NCI-H526 treated with DMSO at 0.1 percent for 48 hours (cell line): ENCODE measurements at regions not wholly inside any gene's neighbourhood (a gene's known extent, or its start where the extent isn't known, plus 50 kb on each side); places are given as distances from the start of the nearest gene placed in this dataset.
A peak's percentile ranks its signal among the peaks of the same experiment; 100 is the strongest.

Source experiments
- DNase-seq: peaks from one replicate; lab custom pipeline; 2025; lab: John Stamatoyannopoulos, UW

DNA sequence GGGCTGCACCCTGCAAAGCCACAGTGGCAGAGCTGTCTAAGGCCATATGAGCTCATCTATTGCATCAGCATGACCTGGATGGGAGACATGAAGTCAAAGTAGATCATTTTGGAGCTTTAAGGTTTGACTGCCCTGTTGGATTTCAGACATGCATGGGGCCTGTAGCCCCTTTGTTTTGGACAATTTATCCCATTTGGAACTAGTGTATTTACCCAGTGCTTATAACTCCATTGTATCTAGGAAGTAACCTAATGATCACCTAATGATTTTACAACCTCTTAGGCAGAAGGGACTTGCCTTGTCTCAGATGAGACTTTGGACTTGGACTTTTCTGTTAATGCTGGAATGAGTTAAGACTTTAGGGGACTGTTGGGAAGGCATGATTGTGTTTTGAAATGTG lies 575.4 kb downstream of the EPM2A start:
- no peak for DNase-seq

DNA sequence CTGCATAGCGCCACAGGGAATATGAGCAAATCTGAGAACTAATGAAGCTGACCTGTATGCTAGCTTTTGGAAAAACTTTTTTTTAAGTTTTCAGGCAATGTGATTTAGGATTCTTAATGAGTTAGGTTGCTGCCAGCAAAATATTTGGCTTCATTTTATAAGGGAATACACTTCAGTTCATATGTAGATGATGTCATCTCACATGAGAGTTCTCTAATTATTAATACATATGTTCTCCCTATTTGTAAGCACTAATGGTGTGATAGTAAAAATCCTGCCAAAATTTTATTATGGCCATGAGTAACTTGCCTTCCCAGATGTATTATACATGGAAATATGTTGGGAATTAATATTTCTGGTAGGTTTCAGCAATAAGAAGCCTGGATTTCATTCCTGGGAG lies 573.8 kb downstream of the EPM2A start:
- no peak for DNase-seq

DNA sequence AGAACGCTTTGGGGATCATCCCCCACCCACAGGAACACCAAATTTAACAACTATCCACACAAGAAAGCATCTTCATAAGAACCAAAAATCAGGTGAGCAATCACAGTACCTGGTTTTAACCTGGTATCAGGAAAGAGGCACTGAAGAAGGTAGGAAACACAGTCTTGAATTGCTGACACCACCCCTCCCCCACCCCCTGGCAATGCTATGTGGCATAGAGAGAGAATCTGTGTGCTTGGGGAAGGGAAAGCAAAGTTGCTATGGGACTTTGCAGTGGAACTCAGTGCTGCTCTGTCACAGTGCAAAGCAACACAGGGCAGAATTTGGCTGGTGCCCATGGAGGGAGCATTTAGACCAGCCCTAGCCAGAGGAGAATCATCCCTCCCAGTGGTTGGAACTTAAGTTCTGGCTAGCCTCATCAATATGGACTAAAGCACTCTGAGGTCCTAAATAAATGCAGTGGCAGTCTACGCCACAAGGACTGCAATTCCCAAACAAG lies 565.5 kb downstream of the EPM2A start:
- DNase-seq: no peak

DNA sequence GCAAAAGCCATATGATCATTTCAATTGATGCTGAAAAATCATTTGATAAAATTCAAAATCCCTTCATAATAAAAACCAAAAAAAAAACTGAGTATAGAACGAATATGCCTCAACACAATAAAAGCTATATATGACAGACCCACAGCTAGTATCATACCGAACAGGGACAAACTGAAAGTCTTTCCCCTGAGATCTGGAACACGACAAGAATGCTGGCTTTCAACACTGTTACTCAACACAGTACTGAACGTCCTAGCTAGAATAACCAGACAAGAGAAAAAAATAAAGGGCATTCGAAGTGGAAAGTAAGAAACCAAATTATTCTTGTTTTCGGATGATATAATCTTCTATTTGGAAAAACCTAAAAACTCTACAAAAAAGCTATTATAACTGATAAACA lies 559.9 kb downstream of the EPM2A start:
- DNase-seq: no peak

DNA sequence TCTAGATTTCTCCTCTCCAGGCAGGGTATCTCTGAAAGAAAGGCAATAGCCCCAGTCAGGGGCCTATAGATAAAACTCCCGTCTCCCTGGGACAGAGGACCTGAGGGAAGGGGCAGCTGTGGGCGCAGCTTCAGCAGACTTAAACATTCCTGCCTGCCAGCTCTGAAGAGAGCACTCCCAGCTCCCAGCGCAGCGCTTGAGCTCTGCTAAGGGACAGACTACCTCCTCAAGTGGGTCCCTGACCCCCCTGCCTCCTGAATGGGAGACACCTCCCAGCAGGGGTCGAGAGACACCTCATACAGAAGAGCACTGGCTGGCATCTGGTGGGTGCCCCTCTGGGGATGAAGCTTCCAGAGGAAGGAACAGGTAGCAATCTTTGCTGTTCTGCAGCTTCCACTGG lies 556.9 kb downstream of the EPM2A start:
- no peak for DNase-seq

DNA sequence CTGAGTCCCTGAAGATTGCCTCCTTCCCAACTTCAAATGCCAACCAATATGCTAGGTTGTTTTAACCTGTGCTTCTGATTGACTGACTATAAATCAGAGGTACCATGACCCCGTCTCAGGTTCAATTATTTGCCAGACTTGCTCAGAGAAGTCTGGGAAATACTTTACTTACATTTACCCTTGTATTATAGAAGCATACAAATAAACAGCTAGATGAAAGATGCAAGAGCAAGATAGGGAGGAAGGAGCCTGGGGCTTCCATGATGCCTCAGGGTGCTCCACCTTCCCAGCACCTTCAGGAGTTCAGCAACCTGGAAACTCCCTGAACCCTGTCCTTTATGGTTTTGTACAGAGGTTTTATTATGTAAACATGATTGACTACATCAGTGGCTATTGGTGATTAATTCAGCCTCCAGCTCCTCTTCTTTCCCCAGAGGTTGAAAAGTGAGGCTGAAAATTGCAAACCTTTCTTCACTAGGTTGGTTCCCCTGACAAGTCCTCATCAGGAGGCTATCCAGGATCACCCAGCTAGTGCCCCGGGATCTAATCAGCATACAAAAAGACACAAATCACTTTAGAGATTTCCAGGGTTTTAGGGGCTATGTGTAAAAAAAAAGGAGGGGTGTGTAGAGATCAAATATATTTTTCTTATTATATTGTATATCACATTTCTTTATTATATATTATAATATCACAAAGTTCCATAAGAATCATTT lies 547.7 kb downstream of the EPM2A start:
- DNase-seq: no peak

DNA sequence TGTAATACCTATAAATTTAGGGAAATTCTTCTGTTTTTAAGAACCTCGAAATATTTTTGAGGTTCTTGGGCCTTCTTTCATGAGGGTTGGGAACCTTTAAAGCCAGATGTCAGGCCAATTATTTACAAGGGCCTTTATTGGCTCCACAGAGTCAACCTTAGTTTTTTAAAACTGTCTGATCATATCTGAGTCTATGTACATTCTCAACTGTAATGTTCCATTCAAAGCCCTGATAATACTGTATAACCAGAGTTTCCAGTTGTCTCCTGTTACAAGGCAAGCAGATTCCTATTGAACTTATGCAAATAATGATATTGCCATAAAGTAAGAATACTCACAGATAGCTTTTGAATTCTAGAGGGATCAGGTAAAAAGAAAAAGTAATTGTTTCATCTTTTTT lies 545.5 kb downstream of the EPM2A start:
- DNase-seq: peak; percentile 93

DNA sequence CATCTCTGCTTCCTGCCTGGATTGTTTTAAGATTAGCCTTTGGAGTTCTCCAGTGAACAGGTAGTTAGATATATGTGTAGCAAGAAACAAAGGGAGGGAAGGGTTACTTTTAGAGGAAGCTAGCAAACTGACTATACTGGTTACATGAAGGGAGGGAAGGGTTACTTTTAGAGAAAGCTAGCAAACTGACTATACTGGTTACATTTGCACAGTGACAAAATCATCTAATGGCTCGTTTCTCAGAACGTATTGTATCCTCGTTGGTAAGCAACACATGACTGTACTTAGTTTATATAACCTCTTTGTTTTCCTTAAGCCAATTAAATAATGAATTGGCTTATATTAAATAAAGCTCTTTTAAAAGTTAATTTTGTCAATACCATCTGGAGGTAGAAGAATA lies 540.9 kb downstream of the EPM2A start:
- no peak for DNase-seq

DNA sequence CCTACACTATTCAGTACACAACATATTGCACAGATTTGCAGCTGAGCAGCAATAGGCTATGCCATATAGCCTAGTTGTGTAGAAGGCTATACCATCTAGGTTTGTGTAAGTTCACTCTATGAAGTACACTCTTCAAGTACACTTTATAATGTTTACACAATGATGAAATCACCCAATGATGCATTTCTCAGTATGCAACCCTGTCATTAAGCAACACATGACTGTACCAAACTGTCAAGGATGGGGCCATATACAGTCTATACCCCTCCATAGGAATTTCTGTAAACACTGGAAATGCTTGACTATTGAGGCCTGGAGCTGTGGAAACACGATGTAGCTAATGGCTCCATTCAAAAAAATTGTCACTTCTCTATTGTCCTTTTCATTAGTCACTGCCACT lies 535.4 kb downstream of the EPM2A start:
- DNase-seq: no peak

DNA sequence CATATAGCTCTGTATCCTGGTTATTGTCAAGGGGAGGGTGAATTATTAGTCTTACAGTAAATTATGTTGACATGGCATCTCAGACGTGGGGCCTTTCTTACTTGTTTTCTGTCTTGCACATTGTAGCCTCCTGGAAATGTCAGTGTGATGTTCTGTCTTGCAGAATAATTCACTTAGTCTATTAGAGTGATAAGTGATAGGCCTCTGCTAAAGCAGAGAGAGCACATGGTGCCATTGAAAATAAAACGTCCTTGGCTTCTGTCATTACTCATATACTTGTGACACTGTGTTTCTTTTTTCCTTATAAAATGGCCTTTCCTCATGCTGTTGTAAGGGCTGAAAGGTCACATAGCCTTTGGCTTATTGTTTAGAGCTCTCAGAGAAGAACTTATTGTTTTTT lies 531.0 kb downstream of the EPM2A start:
- DNase-seq: no peak

DNA sequence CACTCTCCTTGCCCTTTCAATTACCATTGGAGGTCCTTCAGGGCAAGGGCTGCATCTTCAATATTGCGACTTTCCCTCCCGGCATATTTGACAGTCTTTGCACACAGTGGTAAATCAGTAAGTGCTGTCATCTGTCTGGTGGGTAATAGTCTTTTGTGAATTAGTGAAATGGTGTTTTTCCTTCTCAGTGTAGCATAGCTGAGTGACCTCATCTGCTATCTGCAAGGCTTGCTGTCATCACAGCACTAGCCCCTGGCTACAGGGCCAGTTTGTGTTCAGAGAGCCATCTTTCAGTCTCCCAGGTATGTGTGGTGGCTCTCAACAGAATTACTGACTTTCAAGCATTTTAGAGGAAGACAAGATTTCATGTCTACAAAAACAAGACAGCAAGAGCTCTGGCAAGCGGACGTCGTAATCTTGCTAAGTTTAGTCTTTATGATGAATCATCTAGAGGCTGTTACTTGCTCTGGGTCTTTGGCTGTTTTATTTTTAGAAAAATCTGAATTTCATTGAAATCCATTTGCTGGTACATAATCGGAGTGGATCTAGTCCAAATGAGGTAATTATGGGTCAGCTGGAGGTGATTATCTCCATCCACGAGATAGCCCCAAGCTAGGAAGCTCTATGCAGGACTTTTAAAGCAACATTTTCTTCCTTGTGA lies 528.9 kb downstream of the EPM2A start:
- no peak for DNase-seq

DNA sequence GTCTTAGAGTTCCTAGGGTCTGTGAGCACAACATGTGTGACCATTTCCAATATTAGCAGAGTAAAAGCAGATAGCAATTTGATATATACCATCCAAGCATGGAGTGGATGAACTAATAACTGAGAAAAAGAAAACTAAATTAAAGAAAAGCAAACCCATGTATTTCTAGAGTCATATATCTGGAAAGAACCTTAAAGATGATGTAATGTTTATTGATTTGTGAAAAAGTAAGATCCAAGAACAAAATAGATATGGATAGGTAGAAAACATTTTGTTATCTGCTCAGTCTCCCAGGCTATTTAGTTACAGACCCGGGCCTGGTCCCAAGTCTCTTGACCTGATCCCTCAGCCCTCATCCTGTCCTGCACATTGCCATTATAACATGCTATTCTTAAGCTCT lies 526.8 kb downstream of the EPM2A start:
- DNase-seq: no peak

DNA sequence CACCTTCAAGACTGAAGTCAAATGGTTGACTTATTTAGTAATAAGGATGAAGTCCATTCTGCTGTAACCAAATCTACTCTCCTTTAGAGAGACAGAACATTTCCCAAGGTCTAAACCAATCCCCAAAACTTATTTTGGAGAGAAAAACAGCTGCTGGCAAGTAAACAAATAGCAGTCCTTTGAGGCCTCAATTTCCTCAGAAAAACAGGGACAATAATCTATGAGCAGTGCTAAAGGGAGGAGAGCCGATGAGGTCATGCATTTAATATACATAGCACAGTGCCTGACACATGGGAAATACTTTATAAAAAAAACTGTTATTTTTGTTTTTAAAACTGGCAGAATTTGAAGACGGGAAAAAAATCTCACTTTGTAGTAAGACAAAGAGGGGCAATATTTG lies 526.0 kb downstream of the EPM2A start:
- DNase-seq: no peak

DNA sequence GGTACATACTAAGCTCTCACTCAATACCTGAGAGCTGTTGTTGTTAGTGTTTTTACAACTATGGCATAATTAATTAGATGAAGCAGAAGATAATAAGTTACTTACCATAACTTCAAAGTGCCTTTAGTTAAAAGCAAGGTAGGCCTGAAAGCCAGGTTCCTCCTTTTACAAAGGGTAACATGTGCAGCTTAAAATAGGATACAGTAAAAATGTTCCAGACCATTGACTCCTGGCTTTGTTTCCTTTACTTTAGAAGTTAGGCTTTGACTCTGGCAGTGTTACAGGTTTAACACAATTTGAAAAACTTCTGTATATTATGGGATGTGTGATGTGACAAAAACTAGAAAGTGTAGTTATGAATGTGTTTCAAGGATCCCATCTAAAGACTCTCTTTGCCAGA lies 522.5 kb downstream of the EPM2A start:
- DNase-seq: no peak

DNA sequence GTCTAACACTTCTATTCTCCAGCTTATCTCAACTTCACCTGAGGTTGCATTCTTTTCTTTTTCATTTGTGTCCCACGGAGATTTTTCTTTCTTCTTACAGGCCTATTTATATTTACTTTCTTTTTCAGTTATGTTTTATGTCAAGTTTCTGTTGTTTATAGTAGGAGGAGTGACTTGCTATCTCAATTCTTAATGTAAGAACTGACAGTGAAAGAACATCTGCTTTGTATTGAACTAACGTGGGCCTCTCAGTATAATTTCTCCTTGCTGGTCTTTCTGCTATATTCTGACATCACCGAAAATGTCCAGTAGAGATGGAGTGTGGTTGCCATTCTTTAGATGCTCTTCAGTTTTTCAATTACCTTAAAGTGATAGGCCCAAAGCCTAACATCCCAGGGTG lies 521.7 kb downstream of the EPM2A start:
- DNase-seq: no peak

DNA sequence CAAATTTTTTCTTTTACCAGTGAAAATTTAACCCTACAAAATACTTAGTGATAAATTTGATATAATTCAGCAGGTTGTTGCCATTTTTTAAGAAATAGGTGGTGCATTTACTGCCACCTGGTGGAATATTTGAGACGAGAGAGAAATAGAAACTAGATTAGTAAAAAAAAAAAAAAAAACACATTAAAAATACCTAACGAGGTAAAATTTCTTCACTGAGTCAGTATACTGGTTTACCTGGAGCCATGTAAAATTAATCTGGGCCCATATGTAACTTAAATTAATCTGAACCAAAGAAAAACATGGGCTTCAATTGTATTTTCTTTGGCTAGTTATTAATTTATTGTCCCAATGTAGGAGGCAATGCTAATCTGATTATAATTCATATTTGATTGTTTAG lies 520.8 kb downstream of the EPM2A start:
- no peak for DNase-seq

DNA sequence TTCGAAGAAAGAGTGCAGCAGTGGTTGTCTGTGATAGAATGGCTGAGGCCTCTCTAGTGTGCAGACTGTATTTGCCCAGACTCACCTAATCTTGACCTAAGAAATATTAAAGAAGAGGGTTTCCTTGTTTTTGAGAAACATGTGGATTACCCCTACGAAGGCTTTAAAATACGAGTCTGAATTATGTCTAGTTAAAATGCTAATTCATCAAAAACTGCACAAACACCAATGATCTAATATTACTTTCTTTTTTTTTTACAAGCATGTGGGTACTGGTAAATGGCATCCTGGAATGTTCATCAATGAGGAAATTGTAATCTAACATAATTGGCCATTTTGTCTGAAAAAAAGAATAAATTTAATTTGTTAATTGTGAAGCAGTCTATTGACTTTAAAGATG lies 510.9 kb downstream of the EPM2A start:
- no peak for DNase-seq

DNA sequence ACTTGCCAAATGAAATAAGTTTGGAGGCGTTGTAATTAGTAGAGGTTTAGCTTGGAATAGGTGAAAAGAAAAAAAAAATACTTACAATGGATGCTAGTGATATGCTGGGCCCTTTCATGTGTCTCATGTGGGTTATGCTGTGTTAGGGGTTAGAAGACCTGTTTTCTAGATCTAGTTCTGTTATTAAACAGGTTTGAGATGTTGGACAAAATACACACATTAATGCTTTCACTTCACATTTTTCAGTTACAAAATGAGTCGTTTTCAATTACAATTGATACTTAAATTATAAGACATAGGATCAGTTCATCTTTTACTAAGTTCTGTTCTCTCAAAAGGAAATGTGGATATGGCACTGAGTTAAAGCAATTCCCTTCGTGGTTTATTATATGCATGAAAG lies 509.8 kb downstream of the EPM2A start:
- no peak for DNase-seq

DNA sequence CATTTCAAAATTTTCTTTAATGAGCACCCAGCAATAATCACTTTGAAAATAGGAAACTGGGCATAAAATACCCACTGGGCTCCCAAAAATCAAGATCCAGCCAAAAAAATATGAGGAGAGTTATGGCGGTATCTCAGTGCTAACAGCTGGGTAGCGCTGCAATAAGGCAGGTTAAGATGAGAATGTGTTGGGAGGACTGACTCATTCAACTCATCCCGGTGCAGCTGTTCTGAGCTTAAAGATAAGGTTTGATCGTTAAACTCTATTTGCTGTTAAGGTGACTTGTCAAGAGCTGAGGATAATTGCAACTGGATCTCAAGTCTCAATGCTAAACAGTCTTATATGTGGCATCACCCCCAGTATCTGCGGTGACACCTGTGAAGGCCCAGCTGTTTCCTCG lies 507.7 kb downstream of the EPM2A start:
- no peak for DNase-seq

DNA sequence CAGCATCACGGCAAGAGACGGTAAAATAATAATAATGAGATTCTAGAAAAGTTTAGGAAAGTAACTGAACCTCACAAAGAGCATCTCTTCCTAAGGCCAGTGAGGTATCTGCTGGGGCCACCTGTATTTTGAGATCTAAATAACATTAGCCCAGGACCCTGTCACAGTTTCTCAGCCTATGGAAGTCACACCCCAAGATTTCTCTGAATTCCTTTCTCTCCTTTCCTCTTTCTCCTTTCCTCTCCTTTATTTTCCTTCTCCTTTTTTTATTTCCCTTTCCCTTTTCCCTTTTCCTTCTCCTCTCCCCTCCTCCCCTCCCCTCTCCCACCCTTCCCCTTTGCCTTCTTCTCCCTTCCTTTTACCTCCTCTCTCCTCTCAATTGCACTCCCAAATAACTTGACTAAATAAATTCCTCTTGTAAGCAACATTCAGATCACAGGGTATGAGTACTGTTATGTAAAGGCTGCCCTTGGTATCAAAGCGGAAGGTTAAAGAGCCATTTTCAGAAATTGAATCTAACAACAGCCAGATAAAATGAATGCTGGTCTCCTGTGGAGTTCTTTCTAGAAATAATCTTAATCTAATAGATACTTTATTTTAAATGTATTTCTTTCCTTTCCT lies 506.2 kb downstream of the EPM2A start:
- DNase-seq: no peak

DNA sequence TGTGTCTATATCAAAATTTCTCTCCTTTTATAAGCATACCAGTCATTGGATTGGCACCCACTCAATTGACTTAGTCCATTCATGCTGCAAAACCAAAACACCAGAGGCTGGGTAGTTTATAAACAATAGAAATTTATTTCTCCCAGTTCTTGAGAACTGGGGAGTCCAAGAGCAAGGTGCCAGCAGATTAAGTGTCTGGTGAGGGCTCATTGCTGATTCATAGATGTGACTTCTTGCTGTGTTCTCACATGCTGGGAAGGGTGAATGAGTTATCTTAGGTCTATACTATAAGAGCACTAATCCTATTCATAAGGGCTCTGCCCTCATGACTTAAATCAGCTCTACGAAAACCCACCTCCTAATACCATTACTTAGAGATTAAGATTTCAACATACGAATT lies 501.4 kb downstream of the EPM2A start:
- DNase-seq: no peak

DNA sequence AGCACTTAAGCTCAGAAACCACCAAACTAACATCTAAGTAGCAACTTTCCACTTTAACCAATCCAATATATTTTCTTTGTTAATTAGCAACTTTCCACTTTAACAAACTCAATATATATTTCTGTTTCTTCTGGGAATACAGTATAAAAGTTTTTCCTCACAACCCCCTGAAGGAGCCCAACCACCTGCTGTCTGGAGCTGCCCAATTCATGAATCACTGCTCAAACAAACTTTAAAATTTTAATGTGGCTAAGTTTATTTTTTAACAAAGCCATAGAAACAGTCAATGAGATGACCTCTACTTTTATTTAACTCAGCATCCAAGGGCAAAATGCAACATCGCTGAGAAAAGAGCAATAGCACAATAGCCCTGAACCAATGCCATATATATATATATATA lies 500.1 kb downstream of the EPM2A start:
- no peak for DNase-seq

DNA sequence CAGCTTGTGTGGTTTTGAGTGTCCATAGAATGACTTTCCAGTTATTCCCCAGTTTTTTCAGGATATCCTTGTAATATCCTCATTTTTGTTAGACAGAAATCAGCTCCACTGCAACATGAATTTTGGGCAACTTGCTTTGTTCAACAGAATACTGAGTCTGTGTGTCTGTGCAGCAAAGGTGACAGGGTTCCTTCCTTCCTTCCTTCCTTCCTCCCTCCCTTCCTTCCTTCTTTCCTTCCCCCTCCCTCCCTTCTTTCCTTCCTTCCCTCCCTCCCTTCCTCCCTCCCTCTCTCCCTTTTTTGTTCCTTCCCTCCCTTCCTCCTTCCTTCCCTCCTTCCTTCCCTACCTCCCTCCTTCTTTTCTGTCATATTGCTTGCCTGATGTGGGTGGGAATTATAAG lies 496.5 kb downstream of the EPM2A start:
- DNase-seq: no peak

DNA sequence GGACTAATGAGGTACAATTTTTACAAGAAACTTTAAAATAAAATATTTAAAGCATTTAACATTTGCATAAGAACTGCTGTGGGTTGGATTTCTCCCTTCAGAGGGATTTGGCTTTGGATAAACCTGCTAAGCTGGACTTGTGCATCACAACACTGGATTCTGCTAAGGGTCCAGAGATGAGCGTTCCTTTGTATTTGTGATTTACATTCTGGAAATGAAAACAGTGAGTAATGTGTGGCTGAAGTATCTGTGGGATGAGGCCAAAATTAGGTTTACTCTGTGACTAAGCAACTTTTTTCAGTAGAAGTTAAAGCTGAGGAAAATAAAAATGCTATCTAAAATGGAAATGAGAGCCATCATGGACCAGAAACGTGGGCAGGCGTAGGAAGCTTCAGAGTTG lies 494.3 kb downstream of the EPM2A start:
- no peak for DNase-seq
